GM19397 (cell line): ENCODE measurements at regions not wholly inside any gene's neighbourhood (a gene's known extent, or its start where the extent isn't known, plus 50 kb on each side); places are given as distances from the start of the nearest gene placed in this dataset.
"Not testable (repeated sequence)": the region's sequence is repeated elsewhere in the genome, so short reads cannot be mapped to it uniquely, and the experiment has no call there.

Experiments used
- ATAC-seq: cut with Tn5 transposase; IDR thresholded peaks from one replicate; pipeline ENCODE4 v1.9.1; 2021; ENCODE audit warnings: mild to moderate bottlenecking, moderate library complexity; ENCODE audit not compliant: unreplicated experiment

GRCh38 chr5:39629946-39630345, 205.2 kb upstream of the DAB2 start:
- no peak for ATAC-seq

GRCh38 chr5:39628348-39628747, 203.6 kb upstream of the DAB2 start:
- no peak for ATAC-seq

GRCh38 chr5:39624890-39625289, 200.1 kb upstream of the DAB2 start:
- no peak for ATAC-seq

- peak; percentile 82 for ATAC-seq
Observed at GRCh38 chr5:39624268-39624886, 199.6 kb upstream of the DAB2 start.

- no peak for ATAC-seq
Observed at GRCh38 chr5:39623291-39623865, 198.6 kb upstream of the DAB2 start.

- ATAC-seq: no peak
Observed at GRCh38 chr5:39622281-39622680, 197.5 kb upstream of the DAB2 start.

- no peak for ATAC-seq
Observed at GRCh38 chr5:39619168-39619818, 194.5 kb upstream of the DAB2 start.

GRCh38 chr5:39618391-39618790, 193.6 kb upstream of the DAB2 start:
- no peak for ATAC-seq

GRCh38 chr5:39616131-39616530, 191.4 kb upstream of the DAB2 start:
- ATAC-seq: no peak

GRCh38 chr5:39611076-39611475, 186.3 kb upstream of the DAB2 start:
- ATAC-seq: not testable (repeated sequence)

GRCh38 chr5:39608024-39608423, 183.2 kb upstream of the DAB2 start:
- no peak for ATAC-seq

GRCh38 chr5:39606591-39606990, 181.8 kb upstream of the DAB2 start:
- ATAC-seq: no peak

- no peak for ATAC-seq
Observed at GRCh38 chr5:39605588-39606575, 181.1 kb upstream of the DAB2 start.

GRCh38 chr5:39605145-39605544, 180.4 kb upstream of the DAB2 start:
- no peak for ATAC-seq

- ATAC-seq: no peak
Observed at GRCh38 chr5:39604491-39604890, 179.7 kb upstream of the DAB2 start.

GRCh38 chr5:39599721-39600431, 175.1 kb upstream of the DAB2 start:
- no peak for ATAC-seq

GRCh38 chr5:39598661-39599248, 174.0 kb upstream of the DAB2 start:
- ATAC-seq: no peak

GRCh38 chr5:39588179-39588578, 163.4 kb upstream of the DAB2 start:
- ATAC-seq: no peak

- no peak for ATAC-seq
Observed at GRCh38 chr5:39587675-39588074, 162.9 kb upstream of the DAB2 start.

GRCh38 chr5:39586185-39586584, 161.4 kb upstream of the DAB2 start:
- ATAC-seq: no peak
